HG02623 (cell line): ENCODE measurements at regions not wholly inside any gene's neighbourhood (a gene's known extent, or its start where the extent isn't known, plus 50 kb on each side); places are given as distances from the start of the nearest gene placed in this dataset.
"Not testable (repeated sequence)": the region's sequence is repeated elsewhere in the genome, so short reads cannot be mapped to it uniquely, and the experiment has no call there.

Experiments used
- ATAC-seq: cut with Tn5 transposase; IDR thresholded peaks from one replicate; pipeline ENCODE4 v1.9.1; 2021; ENCODE audit warnings: moderate library complexity; ENCODE audit not compliant: unreplicated experiment

- no peak for ATAC-seq
Observed at GRCh38 chr3:182486463-182486862, 306.8 kb upstream of the ATP11B start.

- no peak for ATAC-seq
Observed at GRCh38 chr3:182487143-182487542, 306.2 kb upstream of the ATP11B start.

- no peak for ATAC-seq
Observed at GRCh38 chr3:182487611-182488010, 305.7 kb upstream of the ATP11B start.

- no peak for ATAC-seq
Observed at GRCh38 chr3:182490596-182491491, 302.5 kb upstream of the ATP11B start.

GRCh38 chr3:182491577-182491976 is 301.7 kb upstream of the ATP11B start:
- ATAC-seq = no peak

GRCh38 chr3:182492536-182492935 is 300.8 kb upstream of the ATP11B start:
- no peak for ATAC-seq

GRCh38 chr3:182500289-182500688 is 293.0 kb upstream of the ATP11B start:
- ATAC-seq = no peak

- no peak for ATAC-seq
Observed at GRCh38 chr3:182501856-182502255, 291.4 kb upstream of the ATP11B start.

- ATAC-seq = no peak
Observed at GRCh38 chr3:182503401-182503800, 289.9 kb upstream of the ATP11B start.

GRCh38 chr3:182508919-182509711 is 284.2 kb upstream of the ATP11B start:
- ATAC-seq = no peak

- no peak for ATAC-seq
Observed at GRCh38 chr3:182509844-182510460, 283.4 kb upstream of the ATP11B start.

- no peak for ATAC-seq
Observed at GRCh38 chr3:182514236-182514964, 278.9 kb upstream of the ATP11B start.

GRCh38 chr3:182516597-182517336 is 276.5 kb upstream of the ATP11B start:
- no peak for ATAC-seq

- ATAC-seq = no peak
Observed at GRCh38 chr3:182519569-182519968, 273.7 kb upstream of the ATP11B start.

GRCh38 chr3:182521339-182521738 is 272.0 kb upstream of the ATP11B start:
- no peak for ATAC-seq

- not testable (repeated sequence) for ATAC-seq
Observed at GRCh38 chr3:182523424-182523823, 269.9 kb upstream of the ATP11B start.

GRCh38 chr3:182523836-182524235 is 269.5 kb upstream of the ATP11B start:
- ATAC-seq = no peak

GRCh38 chr3:182524711-182525401 is 268.4 kb upstream of the ATP11B start:
- no peak for ATAC-seq

- ATAC-seq = no peak
Observed at GRCh38 chr3:182525766-182526374, 267.4 kb upstream of the ATP11B start.
